Neuronal stem cell (in vitro differentiated cells): ENCODE measurements at regions not wholly inside any gene's neighbourhood (a gene's known extent, or its start where the extent isn't known, plus 50 kb on each side); places are given as distances from the start of the nearest gene placed in this dataset.

Source experiments
- DNase-seq: peaks from one replicate; pipeline ENCODE4 v3.0.0-alpha.2; 2013; ENCODE audit warnings: low spot score
- H2AFZ ChIP-seq: one replicate; pipeline ENCODE4 v1.6.1; 2013; ENCODE audit warnings: mild to moderate bottlenecking, low read length, inconsistent platforms
- H2AK5ac ChIP-seq: 2 replicates; pipeline ENCODE4 v1.6.1; 2013; ENCODE audit warnings: low read depth, mild to moderate bottlenecking, inconsistent platforms, low read length, moderate library complexity, mixed read lengths
- H2BK120ac ChIP-seq: 2 replicates; pipeline ENCODE4 v1.6.1; 2013; ENCODE audit warnings: low read depth, mild to moderate bottlenecking, inconsistent platforms, low read length, moderate library complexity, mixed read lengths
- H2BK12ac ChIP-seq: one replicate; pipeline ENCODE4 v1.6.1; 2013; ENCODE audit warnings: low read length, inconsistent platforms
- H2BK15ac ChIP-seq: 2 replicates; pipeline ENCODE4 v1.6.1; 2013; ENCODE audit warnings: mild to moderate bottlenecking, low read length, inconsistent platforms, mixed read lengths
- H2BK5ac ChIP-seq: one replicate; pipeline ENCODE4 v1.6.1; 2013; ENCODE audit warnings: inconsistent platforms, mild to moderate bottlenecking, low read length, moderate library complexity
- H3K14ac ChIP-seq: one replicate; pipeline ENCODE4 v1.6.1; 2013; ENCODE audit warnings: low read length, inconsistent platforms
- H3K18ac ChIP-seq: 2 replicates; pipeline ENCODE4 v1.6.1; 2013; ENCODE audit warnings: low read length, inconsistent platforms
- H3K23ac ChIP-seq: 2 replicates; pipeline ENCODE4 v1.6.1; 2013; ENCODE audit warnings: low read depth, mild to moderate bottlenecking, mixed read lengths, low read length, inconsistent platforms; ENCODE audit not compliant: poor library complexity
- H3K27ac ChIP-seq: replicated peaks from 3 replicates; pipeline ENCODE4 v1.5.1; 2013; ENCODE audit warnings: low read length, inconsistent platforms
- H3K27me3 ChIP-seq, 3 experiments: 2 replicates each; pipeline ENCODE4 v1.6.1; 2013; ENCODE audit warnings: low read length in 3 of 3, mild to moderate bottlenecking in 2 of 3, inconsistent platforms in 1 of 3, low read depth in 1 of 3, mixed read lengths in 1 of 3, moderate library complexity in 1 of 3; ENCODE audit not compliant: control insufficient read depth in 3 of 3, insufficient read depth in 3 of 3
- H3K36me3 ChIP-seq, 2 donors: replicated peaks in 1 of 2; 2 replicates each; pipeline ENCODE4 v1.6.1; 2013; ENCODE audit warnings: low read length in 2 of 2; ENCODE audit not compliant: control insufficient read depth in 2 of 2, insufficient read depth in 2 of 2
- H3K4ac ChIP-seq: 2 replicates; pipeline ENCODE4 v1.6.1; 2013; ENCODE audit warnings: inconsistent platforms, mild to moderate bottlenecking, low read length, moderate library complexity
- H3K4me1 ChIP-seq, 2 donors: 1 replicate in 1 of 2; 2 replicates in 1 of 2; pipeline ENCODE4 v1.6.1; 2013; ENCODE audit warnings: low read length in 2 of 2, low read depth in 1 of 2; ENCODE audit not compliant: control insufficient read depth in 2 of 2, insufficient read depth in 1 of 2
- H3K4me2 ChIP-seq: one replicate; pipeline ENCODE4 v1.6.1; 2013; ENCODE audit warnings: mild to moderate bottlenecking, low read length, inconsistent platforms; ENCODE audit not compliant: insufficient read depth, poor library complexity, severe bottlenecking
- H3K4me3 ChIP-seq, 2 donors: 2 replicates each; pipeline ENCODE4 v1.5.1; 2013; ENCODE audit warnings: low read length in 2 of 2, mild to moderate bottlenecking in 2 of 2, inconsistent platforms in 1 of 2, moderate library complexity in 1 of 2
- H3K79me1 ChIP-seq: one replicate; pipeline ENCODE4 v1.6.1; 2013; ENCODE audit warnings: low read depth, mild to moderate bottlenecking, inconsistent platforms, low read length, moderate library complexity
- H3K9ac ChIP-seq: one replicate; pipeline ENCODE4 v1.6.1; 2013; ENCODE audit warnings: mild to moderate bottlenecking, low read depth, low read length, inconsistent platforms; ENCODE audit not compliant: poor library complexity
- H3K9me3 ChIP-seq, 2 donors: replicated peaks in 1 of 2; 2 replicates each; pipeline versions ENCODE3 to v1.6.1; 2013; ENCODE audit warnings: low read length in 2 of 2, mild to moderate bottlenecking in 2 of 2, inconsistent platforms in 1 of 2, low read depth in 1 of 2, mixed read lengths in 1 of 2, moderate library complexity in 1 of 2; ENCODE audit not compliant: control insufficient read depth in 2 of 2, insufficient read depth in 1 of 2
- H4K8ac ChIP-seq: one replicate; pipeline ENCODE4 v1.6.1; 2013; ENCODE audit warnings: low read depth, mild to moderate bottlenecking, inconsistent platforms, low read length, moderate library complexity
- H4K91ac ChIP-seq: one replicate; pipeline ENCODE4 v1.6.1; 2013; ENCODE audit warnings: low read length, low read depth, mild to moderate bottlenecking, inconsistent platforms; ENCODE audit not compliant: poor library complexity
- WGBS, 2 donors: extraction: QIAGEN DNeasy Blood & Tissue Kit; methylation state at CpG; one replicate each; pipeline ENCODE4 v1.1.7; 2013; ENCODE audit warnings: missing lambda C conversion rate in 2 of 2, mixed read lengths in 1 of 2; ENCODE audit not compliant: insufficient read length in 2 of 2, insufficient replicate concordance in 1 of 2; ENCODE audit errors: extremely low coverage in 2 of 2; 5-methylcytosine and 5-hydroxymethylcytosine counted together

DNA sequence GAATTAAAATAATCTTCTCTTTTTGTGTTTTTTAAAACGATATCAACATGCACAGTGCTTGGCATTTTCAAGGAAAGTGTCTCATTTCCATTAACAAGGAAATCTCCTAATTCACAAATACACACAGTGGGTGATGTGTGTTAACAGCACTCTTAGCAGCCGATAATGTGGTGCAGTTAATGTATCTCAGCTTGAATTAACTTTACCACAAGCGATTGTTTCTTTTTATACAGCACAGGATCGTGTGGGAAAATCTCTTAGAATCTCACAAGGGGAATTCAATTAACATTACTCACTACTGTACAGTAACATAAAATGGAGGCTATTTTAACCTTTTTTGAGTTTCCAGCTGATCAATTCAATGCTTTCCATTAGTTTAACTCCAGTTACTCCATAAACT lies 1841.9 kb downstream of the STIM2 start:
- H2AFZ ChIP-seq, result no peak overlapping the region
- no peak overlapping the region for H2BK12ac ChIP-seq
- H3K27ac ChIP-seq, result peak overlapping the region; percentile 84
- DNase-seq, result no peak
- no peak overlapping the region for H4K91ac ChIP-seq
- H3K4me2 ChIP-seq, result no peak overlapping the region
- no peak overlapping the region for H3K18ac ChIP-seq
- H4K8ac ChIP-seq, result no peak overlapping the region
- H2BK5ac ChIP-seq, result no peak overlapping the region
- no peak overlapping the region for H3K14ac ChIP-seq
- no peak overlapping the region for H2BK120ac ChIP-seq
- no peak overlapping the region for H2BK15ac ChIP-seq
- H3K79me1 ChIP-seq, result no peaks in the 10 kb centered on the region
- no peak overlapping the region for H3K4me3 ChIP-seq
- no peaks in the 10 kb centered on the region for H3K4me1 ChIP-seq
- H3K9ac ChIP-seq, result no peak overlapping the region
- no peaks in the 10 kb centered on the region for H3K9me3 ChIP-seq
- WGBS, 2 donors, result no CpG with 5 or more reads among the region's 4 CpGs
- H3K23ac ChIP-seq, result no peak overlapping the region
- H3K4ac ChIP-seq, result no peak overlapping the region
- no peak overlapping the region for H2AK5ac ChIP-seq
- H3K27me3 ChIP-seq, result no peaks in the 10 kb centered on the region
- H3K36me3 ChIP-seq, result no peaks in the 10 kb centered on the region

GRCh38 chr4:28709891-28710290 lies 1849.2 kb downstream of the STIM2 start:
- Histone ChIP-seq H2BK5ac (no peak overlapping the region), H3K27me3 (no peaks in the 10 kb centered on the region), H3K36me3 (no peaks in the 10 kb centered on the region), H4K8ac (no peak overlapping the region), H2BK15ac (no peak overlapping the region), H2BK120ac (no peak overlapping the region), H2AK5ac (no peak overlapping the region), H4K91ac (no peak overlapping the region), H3K4me3 (no peak overlapping the region), H3K27ac (peak overlapping the region; percentile 0), H3K23ac (no peak overlapping the region), H3K18ac (no peak overlapping the region), H3K9ac (no peak overlapping the region), H3K79me1 (no peaks in the 10 kb centered on the region), H3K4ac (no peak overlapping the region), H3K4me1 (peaks cover 2 to 7% of the 10 kb centered on the region in 2 donors), H2BK12ac (no peak overlapping the region), H3K14ac (no peak overlapping the region), H3K9me3 (peaks cover 0 to 2% of the 10 kb centered on the region in 2 donors), H2AFZ (peak overlapping the region; percentile 36), H3K4me2 (no peak overlapping the region)
- no peak for DNase-seq
- no CpG with 5 or more reads among the region's 3 CpGs for WGBS, 2 donors

GRCh38 chr4:28723371-28723770 lies 1862.7 kb downstream of the STIM2 start:
- Histone ChIP-seq H3K79me1 (no peaks in the 10 kb centered on the region), H3K4me3 (no peak overlapping the region), H2BK15ac (no peak overlapping the region), H3K4me2 (no peak overlapping the region), H3K4ac (no peak overlapping the region), H3K9ac (no peak overlapping the region), H4K8ac (no peak overlapping the region), H3K36me3 (no peaks in the 10 kb centered on the region), H3K4me1 (peaks cover 0 to 4% of the 10 kb centered on the region in 2 donors), H2AK5ac (no peak overlapping the region), H3K14ac (no peak overlapping the region), H3K23ac (no peak overlapping the region), H2AFZ (no peak overlapping the region), H3K9me3 (no peaks in the 10 kb centered on the region), H2BK5ac (no peak overlapping the region), H4K91ac (no peak overlapping the region), H3K27me3 (no peaks in the 10 kb centered on the region), H2BK12ac (no peak overlapping the region), H3K18ac (no peak overlapping the region), H3K27ac (no peak overlapping the region), H2BK120ac (no peak overlapping the region)
- WGBS, 2 donors, result no CpG with 5 or more reads among the region's 6 CpGs
- no peak for DNase-seq

GRCh38 chr4:28724239-28724638 lies 1863.6 kb downstream of the STIM2 start:
- no peak overlapping the region for H3K23ac ChIP-seq
- WGBS, 2 donors, result no CpG with 5 or more reads among the region's 1 CpG
- no peak overlapping the region for H2BK15ac ChIP-seq
- peaks cover 0 to 4% of the 10 kb centered on the region in 2 donors for H3K4me1 ChIP-seq
- no peaks in the 10 kb centered on the region for H3K79me1 ChIP-seq
- H2AK5ac ChIP-seq, result no peak overlapping the region
- H3K4me2 ChIP-seq, result no peak overlapping the region
- no peak overlapping the region for H3K14ac ChIP-seq
- H2BK5ac ChIP-seq, result no peak overlapping the region
- no peak overlapping the region for H2BK12ac ChIP-seq
- H4K91ac ChIP-seq, result no peak overlapping the region
- no peak overlapping the region for H3K27ac ChIP-seq
- H3K4ac ChIP-seq, result no peak overlapping the region
- H2AFZ ChIP-seq, result no peak overlapping the region
- no peaks in the 10 kb centered on the region for H3K9me3 ChIP-seq
- no peak overlapping the region for H4K8ac ChIP-seq
- DNase-seq, result no peak
- H3K9ac ChIP-seq, result no peak overlapping the region
- no peaks in the 10 kb centered on the region for H3K27me3 ChIP-seq
- H2BK120ac ChIP-seq, result no peak overlapping the region
- H3K36me3 ChIP-seq, result no peaks in the 10 kb centered on the region
- H3K4me3 ChIP-seq, result no peak overlapping the region
- no peak overlapping the region for H3K18ac ChIP-seq
